HG03520 (cell line): ENCODE measurements at regions not wholly inside any gene's neighbourhood (a gene's known extent, or its start where the extent isn't known, plus 50 kb on each side); places are given as distances from the start of the nearest gene placed in this dataset.
A peak's percentile ranks its signal among the peaks of the same experiment; 100 is the strongest.
"Not testable (repeated sequence)": the region's sequence is repeated elsewhere in the genome, so short reads cannot be mapped to it uniquely, and the experiment has no call there.

ENCODE experiments used
- ATAC-seq: cut with Tn5 transposase; IDR thresholded peaks from one replicate; pipeline ENCODE4 v1.9.1; 2021; ENCODE audit warnings: mild to moderate bottlenecking, moderate library complexity; ENCODE audit not compliant: unreplicated experiment

GRCh38 chr3:176873261-176873660, 324.0 kb downstream of the TBL1XR1 start:
- ATAC-seq = no peak

GRCh38 chr3:176872771-176873209, 324.5 kb downstream of the TBL1XR1 start:
- peak; percentile 93 for ATAC-seq

- ATAC-seq = no peak
Measured at GRCh38 chr3:176870451-176870850, 326.8 kb downstream of the TBL1XR1 start.

GRCh38 chr3:176867681-176868663, 329.3 kb downstream of the TBL1XR1 start:
- ATAC-seq = no peak

GRCh38 chr3:176861137-176861536, 336.1 kb downstream of the TBL1XR1 start:
- no peak for ATAC-seq

GRCh38 chr3:176856721-176857120, 340.6 kb downstream of the TBL1XR1 start:
- ATAC-seq = no peak

GRCh38 chr3:176855901-176856486, 341.3 kb downstream of the TBL1XR1 start:
- ATAC-seq = no peak

- ATAC-seq = no peak
Measured at GRCh38 chr3:176855213-176855612, 342.1 kb downstream of the TBL1XR1 start.

GRCh38 chr3:176850498-176850897, 346.8 kb downstream of the TBL1XR1 start:
- ATAC-seq = no peak

- ATAC-seq = no peak
Measured at GRCh38 chr3:176848431-176849214, 348.7 kb downstream of the TBL1XR1 start.

- no peak for ATAC-seq
Measured at GRCh38 chr3:176842914-176843313, 354.4 kb downstream of the TBL1XR1 start.

- ATAC-seq = no peak
Measured at GRCh38 chr3:176840641-176841286, 356.5 kb downstream of the TBL1XR1 start.

- ATAC-seq = no peak
Measured at GRCh38 chr3:176839901-176840300, 357.4 kb downstream of the TBL1XR1 start.

GRCh38 chr3:176839466-176839865, 357.8 kb downstream of the TBL1XR1 start:
- no peak for ATAC-seq

GRCh38 chr3:176827244-176827643, 370.0 kb downstream of the TBL1XR1 start:
- ATAC-seq = not testable (repeated sequence)

- no peak for ATAC-seq
Measured at GRCh38 chr3:176824811-176825210, 372.5 kb downstream of the TBL1XR1 start.

- no peak for ATAC-seq
Measured at GRCh38 chr3:176820764-176821163, 376.5 kb downstream of the TBL1XR1 start.

GRCh38 chr3:176816937-176817336, 380.3 kb downstream of the TBL1XR1 start:
- no peak for ATAC-seq

GRCh38 chr3:176814285-176814684, 383.0 kb downstream of the TBL1XR1 start:
- peak; percentile 98 for ATAC-seq

GRCh38 chr3:176807938-176808337, 389.3 kb downstream of the TBL1XR1 start:
- ATAC-seq = no peak

- no peak for ATAC-seq
Measured at GRCh38 chr3:176799675-176800074, 397.6 kb downstream of the TBL1XR1 start.
